ENCODE measurements at regions not wholly inside any gene's neighbourhood (a gene's known extent, or its start where the extent isn't known, plus 50 kb on each side); places are given as distances from the start of the nearest gene placed in this dataset.

DNA sequence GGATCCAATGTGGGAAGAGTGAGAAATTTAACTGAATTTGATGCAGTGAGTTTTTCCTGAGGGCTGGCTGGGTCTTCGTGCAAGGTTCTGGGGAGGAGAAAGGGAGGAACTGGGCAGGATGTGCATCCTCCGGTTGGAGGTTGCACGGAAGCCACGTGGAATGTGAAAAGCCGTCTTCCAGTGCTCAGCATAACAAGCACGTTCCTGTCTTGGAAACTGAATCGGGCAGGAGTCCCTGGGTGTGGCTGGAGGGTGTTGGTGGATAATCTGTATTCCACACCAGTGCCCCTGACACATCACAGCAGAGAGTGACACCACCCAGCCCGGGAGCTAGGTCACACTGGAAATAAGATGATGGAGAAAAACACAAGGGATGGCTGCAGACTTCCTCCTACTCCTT is 154.3 kb downstream of the C5orf15 start:
- TF ChIP-seq SP1 (IDR thresholded peaks at IDR 0.05) (no peak), ZNF384 (IDR thresholded peaks at IDR 0.05) (no peak), ELF4 (IDR thresholded peaks at IDR 0.05) (no peak), FOXM1 (IDR thresholded peaks at IDR 0.05; ENCODE audit: borderline replicate concordance) (no peak), FOXA1 (IDR thresholded peaks at IDR 0.05) (no peak), ARNT (IDR thresholded peaks at IDR 0.05) (no peak), BHLHE40 (IDR thresholded peaks at IDR 0.05; ENCODE audit: borderline replicate concordance) (no peak), HDGF (IDR thresholded peaks at IDR 0.05; ENCODE audit: borderline replicate concordance) (no peak), TARDBP (IDR thresholded peaks at IDR 0.05) (no peak), NFRKB (IDR thresholded peaks at IDR 0.05) (no peak)

Data from HEK293T (cell line).